ENCODE measurements at regions not wholly inside any gene's neighbourhood (a gene's known extent, or its start where the extent isn't known, plus 50 kb on each side); places are given as distances from the start of the nearest gene placed in this dataset.

DNA sequence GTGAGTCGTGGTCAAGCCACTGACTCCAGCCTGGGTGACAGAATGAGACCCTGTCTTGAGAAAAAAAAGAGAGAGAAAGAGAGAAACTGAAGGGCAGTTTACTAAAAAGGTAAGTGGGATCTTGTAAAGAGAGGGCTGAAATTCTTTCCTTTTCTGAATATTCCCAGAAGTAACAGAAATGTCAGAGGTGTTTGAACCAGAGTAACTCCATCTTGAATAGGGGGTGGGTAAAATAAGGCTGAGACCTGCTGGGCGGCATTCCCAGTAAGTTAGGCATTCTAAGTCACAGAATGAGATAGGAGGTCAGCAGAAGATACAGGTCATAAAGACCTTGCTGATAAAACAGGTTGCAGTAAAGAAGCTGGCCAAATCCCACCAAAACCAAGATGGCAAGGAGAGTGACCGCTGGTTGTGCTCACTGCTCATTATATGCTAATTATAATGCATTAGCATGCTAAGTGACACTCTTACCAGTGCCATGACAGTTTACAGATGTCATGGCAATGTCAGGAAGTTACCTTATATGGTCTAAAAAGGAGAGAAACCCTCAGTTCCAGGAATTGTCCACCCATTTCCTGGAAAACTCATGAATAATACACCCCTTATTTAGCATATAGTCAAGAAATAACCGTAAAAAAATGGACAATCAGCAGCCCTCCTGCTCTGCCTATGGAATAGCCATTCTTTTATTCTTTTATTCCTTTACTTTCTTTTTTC, 1334.3 kb upstream of the ZEB2 start:
- no peak for DNase-seq
- intact Hi-C loops (cut with DNase I), result no loop called here

DNA sequence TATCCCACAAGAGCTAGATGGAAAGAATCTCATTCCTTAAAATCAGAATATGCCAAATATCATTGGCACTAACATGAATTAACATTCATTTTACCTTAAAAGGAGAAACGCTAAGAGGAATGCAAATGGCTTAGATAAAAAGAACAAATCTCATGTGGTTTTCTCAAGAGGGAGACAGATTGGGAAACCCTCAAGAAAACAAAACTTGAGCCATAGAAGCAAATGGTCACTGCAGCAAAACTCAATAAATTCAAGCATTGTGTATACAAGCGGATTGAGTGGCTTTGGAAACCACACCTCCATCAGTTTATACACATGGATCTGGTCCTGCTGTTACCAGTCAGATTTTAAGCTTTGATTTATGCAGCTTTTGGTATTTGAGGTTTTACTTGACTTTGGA, 1331.8 kb upstream of the ZEB2 start:
- intact Hi-C loops (cut with DNase I), result no loop called here
- no peak for DNase-seq

DNA sequence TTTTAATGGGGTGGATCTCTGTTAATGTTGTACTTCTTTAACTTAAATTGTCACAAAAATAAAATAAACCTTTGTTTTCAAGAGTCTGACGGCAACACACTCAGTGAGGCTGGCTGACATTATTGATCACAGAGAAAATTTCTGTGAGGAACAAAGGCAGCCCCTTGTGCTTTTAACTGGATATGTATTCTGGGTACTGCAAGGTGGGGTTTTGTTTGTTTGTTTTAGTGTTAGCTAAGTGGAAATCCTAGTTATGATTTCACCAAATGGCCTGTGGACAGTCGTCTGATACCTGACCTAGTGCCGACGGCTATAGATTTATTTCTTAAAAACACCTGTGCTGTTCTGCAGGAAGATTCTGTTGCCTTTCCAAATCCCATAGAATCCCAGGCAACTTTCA, 1329.5 kb upstream of the ZEB2 start:
- intact Hi-C loops (cut with DNase I), result no loop called here
- no peak for DNase-seq

DNA sequence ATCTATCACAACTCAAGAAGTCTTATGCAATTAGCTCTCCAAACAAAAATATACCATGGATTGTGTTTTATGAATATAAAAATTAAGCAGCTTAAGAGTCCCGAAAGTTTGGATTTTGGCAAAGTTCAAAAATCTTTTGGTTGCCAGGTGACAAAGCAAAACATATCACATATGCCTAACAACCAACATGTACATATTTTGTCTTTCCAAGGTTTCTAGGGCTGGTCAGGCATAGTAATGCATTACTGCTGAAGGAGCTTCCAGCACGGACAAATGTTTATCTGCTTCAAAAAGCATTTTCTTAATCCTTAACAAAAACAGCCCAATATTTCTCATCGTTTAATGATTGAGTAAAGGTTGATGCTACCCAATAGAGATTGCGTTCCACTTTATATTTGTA, 1327.1 kb upstream of the ZEB2 start:
- no peak for DNase-seq
- intact Hi-C loops (cut with DNase I), result no loop called here

DNA sequence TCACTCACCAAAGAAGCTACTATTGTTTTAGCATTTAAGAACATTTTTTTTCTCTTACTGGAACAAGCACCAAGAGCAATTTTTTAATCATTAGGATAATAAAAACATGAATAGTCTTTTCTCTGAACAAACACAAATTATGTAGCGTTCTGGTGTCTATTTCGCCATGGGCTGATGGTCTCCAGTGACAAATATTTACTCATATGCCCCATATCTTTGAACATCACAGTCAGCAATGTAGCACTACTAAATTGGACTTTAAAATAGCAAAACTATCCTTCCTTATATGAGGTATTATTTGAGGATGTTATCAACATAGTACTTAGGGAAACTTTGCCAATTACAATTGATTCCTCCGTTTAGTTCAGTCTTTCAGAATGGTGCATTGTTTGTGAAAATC, 1326.0 kb upstream of the ZEB2 start:
- intact Hi-C loops (cut with DNase I), result no loop called here
- no peak for DNase-seq

DNA sequence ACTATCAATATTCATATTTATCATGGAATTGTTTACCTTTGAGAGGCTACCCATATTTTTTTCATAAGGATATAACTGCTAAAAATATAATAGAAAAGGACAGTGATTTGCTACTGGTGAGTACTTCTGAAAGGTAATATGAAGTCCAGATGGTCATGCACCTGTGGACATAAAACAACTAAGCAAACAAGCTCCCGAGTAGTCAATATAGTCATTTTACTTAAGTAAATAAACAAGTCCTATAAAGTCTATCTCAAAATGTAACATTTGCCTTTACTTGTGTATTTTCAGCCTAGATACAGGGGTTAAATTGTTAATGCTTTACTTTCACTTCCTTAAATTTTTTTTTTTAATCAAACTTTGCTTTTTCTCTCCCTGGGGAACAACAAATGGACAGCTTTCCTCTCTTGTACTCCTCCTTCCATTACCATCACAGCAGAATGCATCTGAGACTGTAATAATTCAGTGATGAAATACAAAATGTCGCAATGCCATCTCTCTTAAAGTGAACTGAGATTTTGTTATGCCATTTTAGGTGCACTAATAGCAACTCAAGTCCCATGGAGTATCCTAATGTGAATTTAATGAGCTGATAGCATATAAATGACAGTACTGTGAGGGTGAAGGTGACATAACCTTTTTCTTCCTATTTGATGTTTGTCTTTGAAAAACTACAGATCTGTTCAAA, 1325.4 kb upstream of the ZEB2 start:
- no peak for DNase-seq
- intact Hi-C loops (cut with DNase I), result no loop called here

DNA sequence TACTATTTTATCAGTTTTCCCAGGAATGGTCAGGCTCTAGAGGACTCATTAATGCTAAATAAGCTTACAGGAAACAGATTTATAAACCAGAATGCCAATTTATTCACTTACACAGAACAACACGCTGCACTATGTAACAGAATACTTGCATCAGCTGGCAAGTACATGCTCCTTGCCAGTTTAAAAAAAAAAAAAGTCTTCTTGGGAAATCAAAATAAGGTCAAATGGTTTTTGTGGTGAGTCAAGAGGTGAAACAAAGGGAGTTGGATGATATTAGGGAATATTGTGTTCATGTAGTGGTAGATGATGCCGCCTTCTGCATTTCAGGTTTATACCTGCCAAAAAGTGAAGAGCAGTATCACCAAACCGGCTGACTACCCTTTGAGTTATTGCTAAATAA, 1322.1 kb upstream of the ZEB2 start:
- intact Hi-C loops (cut with DNase I), result no loop called here
- DNase-seq, result no peak

DNA sequence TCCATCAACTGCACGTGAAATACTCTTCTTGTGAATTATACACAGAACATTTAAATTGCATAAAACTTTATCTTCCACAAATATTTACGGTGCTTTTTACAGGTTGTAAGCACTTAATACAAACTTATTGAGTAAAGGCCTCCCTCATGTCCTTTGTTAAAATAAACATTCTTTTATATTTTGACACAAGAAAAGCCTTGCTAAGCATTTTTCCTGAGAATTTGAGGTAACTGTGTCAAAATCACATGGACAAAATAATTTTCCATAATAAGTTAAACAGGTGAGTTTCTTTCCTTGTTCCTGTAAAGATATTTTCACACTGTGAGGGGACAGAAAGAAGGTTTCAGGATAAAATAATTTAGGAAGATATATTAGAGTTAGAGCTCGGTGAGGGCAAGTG, 1317.1 kb upstream of the ZEB2 start:
- DNase-seq, result no peak
- intact Hi-C loops (cut with DNase I), result no loop called here

DNA sequence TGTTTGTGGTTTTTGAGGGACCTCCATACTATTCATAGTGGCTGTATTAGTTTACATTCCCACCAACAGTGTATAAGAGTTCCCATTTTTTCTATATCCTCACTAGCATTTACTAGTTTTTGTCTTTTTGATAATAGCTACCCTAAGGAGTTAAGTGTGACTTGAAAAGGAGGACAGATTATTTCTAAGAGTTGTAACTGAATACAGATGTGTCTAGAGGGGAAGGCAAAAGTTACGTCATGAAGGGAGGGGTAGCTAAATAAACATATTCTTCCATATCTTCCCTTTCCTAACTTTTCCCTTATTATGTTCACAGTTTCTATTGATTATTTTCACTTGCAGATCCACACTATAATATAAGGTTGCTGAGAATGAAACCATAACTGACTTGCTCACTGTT, 1315.7 kb upstream of the ZEB2 start:
- intact Hi-C loops (cut with DNase I), result no loop called here
- DNase-seq, result no peak

DNA sequence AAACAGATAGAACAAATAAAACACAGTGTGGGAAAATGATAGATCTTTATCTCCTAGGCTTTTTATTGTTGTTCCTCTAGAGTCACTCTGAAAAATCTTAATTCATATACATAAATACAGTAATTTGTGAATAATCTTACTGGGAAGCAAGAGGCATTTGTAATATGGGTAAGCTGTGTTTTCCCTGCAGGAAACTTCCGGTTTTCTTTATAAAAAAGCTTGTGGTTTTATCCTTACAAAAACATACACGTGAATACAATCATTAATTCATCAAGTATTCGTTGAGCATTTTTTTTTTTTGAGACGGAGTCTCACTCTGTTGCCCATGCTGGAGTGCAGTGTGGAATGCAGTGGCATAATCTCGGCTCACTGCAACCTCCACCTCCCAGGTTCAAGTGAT, 1312.8 kb upstream of the ZEB2 start:
- intact Hi-C loops (cut with DNase I), result no loop called here
- DNase-seq, result no peak

DNA sequence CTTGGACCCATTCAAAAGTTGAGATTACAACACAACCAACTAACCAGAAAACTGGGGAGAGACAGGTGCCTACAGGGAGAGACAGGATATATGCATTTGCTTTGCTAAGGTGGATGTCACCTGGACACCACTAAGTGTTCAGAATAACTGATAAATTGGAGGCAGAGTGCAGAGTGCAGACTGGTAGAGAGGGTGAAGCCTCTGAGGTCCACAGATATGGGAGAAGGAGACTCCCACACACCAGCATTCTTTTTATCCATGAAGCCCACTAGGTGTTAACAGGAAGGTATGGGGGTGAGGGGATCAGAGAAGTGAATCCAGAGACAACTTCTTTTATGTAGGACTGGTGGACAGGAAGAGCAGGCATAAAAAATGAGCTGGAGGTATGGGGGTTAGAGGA, 1310.0 kb upstream of the ZEB2 start:
- intact Hi-C loops (cut with DNase I), result no loop called here
- DNase-seq, result no peak

DNA sequence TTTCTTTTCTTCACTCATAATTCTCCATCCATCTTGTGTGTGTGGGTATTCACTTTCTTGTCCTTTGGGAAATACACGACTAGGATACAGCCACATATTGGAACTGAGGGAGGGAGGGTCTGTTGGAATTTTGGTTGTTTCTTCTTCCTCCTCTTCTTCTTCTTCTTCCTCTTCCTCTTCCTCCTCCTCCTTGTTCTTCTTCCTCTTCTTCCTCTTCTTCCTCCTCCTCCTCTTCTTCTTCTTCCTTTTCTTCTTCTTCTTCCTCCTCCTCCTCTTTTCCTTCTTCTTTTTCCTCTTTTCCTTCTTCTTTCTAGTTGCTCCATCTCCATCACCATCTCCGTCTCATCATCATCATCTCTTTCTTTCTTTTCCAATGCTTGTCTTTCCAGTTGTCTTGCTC, 1307.3 kb upstream of the ZEB2 start:
- intact Hi-C loops (cut with DNase I), result no loop called here
- no peak for DNase-seq

DNA sequence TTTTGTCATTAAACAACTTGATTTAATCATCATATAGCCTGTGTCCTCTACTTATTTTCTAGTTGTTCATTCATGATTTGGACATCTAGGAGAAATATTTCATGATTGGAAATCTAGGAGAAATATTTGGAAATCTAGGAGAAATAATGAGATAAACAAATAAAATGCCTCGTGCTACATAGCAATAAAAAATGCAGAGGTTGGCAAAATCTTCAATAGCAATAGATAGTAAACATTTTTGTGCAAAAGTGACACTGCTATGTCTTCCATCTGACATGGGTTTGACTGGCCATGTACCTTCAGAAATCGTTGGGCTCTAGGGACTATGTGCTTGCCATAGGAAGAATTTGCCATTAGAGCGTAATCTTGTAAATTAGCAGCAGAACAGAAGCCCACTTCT, 1304.5 kb upstream of the ZEB2 start:
- intact Hi-C loops (cut with DNase I), result no loop called here

DNA sequence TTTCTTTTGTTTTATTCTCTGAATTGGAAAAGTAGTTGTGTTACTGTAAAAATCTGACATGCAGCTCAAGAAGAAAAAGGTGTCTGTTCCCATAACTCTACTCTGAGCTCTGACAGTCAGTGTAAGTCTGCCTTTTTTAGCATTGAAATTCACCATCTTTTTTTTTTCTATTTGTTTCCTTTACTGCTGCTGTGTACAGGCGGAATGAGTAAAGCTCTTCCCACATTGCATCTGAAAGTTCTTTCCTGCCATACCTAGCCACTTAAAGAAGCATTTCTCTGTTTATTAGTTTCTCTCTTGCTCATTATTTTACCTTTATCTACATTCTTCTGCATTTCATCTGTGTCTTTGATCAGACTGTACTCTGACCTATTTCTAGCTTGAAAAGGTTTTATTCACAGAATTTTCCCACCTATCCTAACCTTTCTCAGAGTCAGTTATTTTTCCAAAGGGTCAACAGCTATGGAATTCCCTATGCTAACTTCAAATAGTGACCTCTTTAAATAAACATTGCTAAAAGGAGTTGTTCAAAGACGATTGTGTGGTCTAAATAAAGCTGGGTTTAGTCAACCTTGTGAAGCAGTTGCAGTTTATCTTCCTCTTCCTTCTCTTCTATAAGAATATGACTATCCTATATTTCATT, 1303.1 kb upstream of the ZEB2 start:
- intact Hi-C loops (cut with DNase I), result no loop called here
- DNase-seq, result no peak

More for the DNA sequence above, 1304.5 kb upstream of the ZEB2 start:
- DNase-seq, result no peak

DNA sequence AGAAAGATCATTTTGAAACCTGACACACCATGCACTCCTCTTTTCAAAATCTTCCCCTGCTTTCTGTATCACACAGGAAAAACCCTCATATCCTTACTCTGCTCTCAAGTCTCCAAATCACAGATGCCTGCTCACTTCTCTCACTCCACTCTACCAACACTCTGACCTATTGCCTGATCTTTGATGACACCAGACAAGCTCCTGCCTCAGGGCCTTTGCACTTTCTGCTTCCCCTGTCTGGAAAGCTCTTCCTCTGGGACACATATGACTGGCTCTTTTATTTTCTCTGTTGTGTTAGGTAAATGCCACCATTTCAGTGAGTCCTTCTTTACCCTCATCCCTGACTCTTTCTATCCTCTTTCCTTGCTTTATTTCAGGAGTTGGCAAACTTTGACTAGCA, 1300.7 kb upstream of the ZEB2 start:
- intact Hi-C loops (cut with DNase I), result no loop called here
- DNase-seq, result no peak

DNA sequence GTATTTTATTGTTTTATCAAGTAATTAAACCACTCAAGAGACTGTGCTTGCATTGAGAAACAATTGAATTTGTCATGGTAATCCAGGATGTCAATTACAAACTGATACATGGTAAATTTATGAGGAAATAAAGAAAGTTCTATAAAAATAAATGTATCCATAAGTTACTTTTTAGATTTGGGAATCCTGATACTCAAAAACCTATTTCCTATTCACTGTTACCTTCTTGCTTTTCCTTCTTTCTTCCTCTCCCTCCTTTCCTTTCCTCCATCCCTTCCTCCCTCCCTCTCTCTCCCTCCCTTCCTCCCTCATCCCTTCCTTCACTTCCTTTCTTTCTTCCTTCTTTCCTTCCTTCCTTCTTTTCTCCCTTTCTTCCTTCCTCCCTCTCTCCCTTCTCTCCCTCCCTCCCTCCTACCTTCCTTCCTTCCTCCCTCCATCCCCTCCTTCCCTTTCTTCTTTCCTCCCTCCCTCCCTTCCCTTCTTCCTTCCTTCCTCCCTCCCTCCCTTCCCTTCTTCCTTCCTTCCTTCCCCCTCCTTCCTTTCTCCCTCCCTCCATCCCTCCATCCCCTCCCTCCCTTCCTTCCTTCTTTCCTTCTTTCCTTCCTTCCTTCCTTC, 1299.1 kb upstream of the ZEB2 start:
- intact Hi-C loops (cut with DNase I), result no loop called here
- no peak for DNase-seq

DNA sequence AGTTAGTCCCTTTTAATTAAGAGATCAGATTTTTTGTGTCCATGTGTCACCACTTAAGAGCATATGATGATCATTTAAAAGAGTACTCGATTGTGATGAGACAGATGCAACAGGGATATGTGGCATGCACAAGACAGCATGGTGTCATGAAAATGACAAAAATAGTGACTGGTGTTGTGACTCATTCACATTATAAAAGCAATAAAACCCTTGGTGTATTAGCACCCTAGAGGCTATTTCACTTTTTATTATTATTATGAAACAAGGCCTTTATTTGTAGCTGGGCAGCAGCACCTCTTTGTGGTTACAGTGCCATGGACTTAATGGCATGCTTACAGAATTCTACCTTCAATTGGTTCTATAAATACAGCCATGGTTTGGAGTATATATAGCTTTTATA, 1296.0 kb upstream of the ZEB2 start:
- DNase-seq, result no peak
- intact Hi-C loops (cut with DNase I), result no loop called here

DNA sequence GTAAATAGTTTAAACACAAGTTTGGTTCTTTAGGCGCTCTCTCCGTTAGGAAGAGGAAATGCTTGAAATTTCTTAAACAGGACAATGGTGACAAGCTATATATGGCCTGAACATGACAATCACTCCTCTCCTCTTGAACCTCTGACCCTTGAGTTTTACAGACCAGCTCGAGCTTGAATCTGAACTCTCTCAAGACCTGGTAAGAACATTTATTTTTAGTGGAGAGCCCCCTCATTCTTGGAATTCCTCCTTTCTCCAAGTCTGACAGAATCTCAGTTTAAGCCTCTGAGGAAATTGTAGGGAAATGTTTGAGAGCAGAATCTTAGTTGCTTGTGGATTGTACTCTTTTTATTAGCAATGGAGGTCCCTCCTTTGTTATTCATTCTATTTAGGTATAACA, 1293.6 kb upstream of the ZEB2 start:
- intact Hi-C loops (cut with DNase I), result no loop called here
- DNase-seq, result no peak

DNA sequence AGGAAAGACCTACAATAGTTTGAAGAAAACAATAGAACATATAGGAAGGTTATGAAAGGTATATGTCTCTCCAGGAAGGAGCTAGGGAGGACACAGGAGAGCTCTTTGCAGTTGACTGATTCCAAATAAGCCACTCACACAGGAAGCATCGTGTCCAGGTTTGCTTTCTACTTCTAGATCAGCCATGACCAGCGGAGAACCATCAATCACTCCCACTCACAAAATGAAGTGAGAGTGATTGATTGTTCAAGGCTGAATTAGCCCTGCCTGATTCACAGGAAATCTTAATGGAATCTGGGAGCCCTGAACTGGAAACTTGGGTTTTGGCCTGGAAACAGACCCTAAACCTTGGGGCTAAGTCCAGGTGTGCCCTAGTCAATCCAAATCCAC, 1292.2 kb upstream of the ZEB2 start:
- DNase-seq, result no peak
- intact Hi-C loops (cut with DNase I), result no loop called here

Measured in head of caudate nucleus (tissue), 42 donors.